ENCODE measurements at regions not wholly inside any gene's neighbourhood (a gene's known extent, or its start where the extent isn't known, plus 50 kb on each side); places are given as distances from the start of the nearest gene placed in this dataset.

DNA sequence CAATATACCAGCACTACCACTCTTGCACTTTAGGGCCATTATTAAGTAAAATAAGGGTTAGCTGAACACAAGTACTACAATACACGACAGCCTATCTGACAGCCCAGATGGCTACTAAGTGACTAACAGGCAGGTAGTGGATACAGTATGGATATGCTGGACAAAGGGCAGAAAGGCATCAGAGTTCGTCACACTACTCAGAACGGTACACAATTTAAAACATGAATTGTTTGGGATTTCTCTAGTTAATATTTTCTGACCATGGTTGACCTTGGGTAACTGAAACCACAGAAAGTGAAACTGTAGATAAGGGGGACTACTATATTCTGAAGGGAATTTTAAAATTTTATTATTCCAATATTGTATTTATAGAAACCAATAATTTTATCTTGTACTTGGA is 101.3 kb upstream of the SKAP2 start:
- TF ChIP-seq CTCF (IDR thresholded peaks at IDR 0.05) (no peak), ZFX (IDR thresholded peaks at IDR 0.05; ENCODE audit: borderline replicate concordance) (no peak)

Data from 22Rv1 (cell line).